ENCODE measurements at regions not wholly inside any gene's neighbourhood (a gene's known extent, or its start where the extent isn't known, plus 50 kb on each side); places are given as distances from the start of the nearest gene placed in this dataset.

- TF ChIP-seq, protein P1, sequence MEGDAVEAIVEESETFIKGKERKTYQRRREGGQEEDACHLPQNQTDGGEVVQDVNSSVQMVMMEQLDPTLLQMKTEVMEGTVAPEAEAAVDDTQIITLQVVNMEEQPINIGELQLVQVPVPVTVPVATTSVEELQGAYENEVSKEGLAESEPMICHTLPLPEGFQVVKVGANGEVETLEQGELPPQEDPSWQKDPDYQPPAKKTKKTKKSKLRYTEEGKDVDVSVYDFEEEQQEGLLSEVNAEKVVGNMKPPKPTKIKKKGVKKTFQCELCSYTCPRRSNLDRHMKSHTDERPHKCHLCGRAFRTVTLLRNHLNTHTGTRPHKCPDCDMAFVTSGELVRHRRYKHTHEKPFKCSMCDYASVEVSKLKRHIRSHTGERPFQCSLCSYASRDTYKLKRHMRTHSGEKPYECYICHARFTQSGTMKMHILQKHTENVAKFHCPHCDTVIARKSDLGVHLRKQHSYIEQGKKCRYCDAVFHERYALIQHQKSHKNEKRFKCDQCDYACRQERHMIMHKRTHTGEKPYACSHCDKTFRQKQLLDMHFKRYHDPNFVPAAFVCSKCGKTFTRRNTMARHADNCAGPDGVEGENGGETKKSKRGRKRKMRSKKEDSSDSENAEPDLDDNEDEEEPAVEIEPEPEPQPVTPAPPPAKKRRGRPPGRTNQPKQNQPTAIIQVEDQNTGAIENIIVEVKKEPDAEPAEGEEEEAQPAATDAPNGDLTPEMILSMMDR (IDR thresholded peaks at IDR 0.05) = no peak
- TF ChIP-seq POLR2A (IDR thresholded peaks at IDR 0.05) = no peak
Observed at GRCh38 chr2:236940497-236940896, 145.2 kb upstream of the COPS8 start.
